ENCODE measurements at regions not wholly inside any gene's neighbourhood (a gene's known extent, or its start where the extent isn't known, plus 50 kb on each side); places are given as distances from the start of the nearest gene placed in this dataset.

DNA sequence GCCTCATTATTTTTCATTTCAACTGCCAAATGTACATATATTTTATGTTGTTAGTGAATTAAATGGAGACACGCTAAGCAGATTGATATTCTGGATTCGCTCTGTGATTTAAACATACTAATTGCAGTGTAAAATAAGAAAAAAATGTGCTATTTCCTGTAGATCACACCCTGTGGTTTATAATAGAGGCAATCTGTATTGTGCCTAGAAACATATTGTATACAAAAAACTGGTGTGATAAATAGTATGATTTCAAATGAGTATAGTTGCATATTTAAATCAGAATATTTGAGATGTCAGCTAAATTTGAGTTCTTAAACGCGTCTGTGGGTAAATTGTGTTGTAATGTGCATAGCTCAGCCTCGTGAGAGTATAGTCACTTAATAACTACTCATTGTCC is 643.9 kb downstream of the TBC1D4 start:
- Histone ChIP-seq H4K20me1 (ENCODE audit: control insufficient read depth, insufficient read depth, low read depth, low read length) (no peaks in the 10 kb centered on the region), H3K27ac (ENCODE audit: low read depth, low read length) (no peak overlapping the region), H3K36me3 (ENCODE audit: control insufficient read depth, low read length) (no peaks in the 10 kb centered on the region), H3K4me1 (ENCODE audit: control insufficient read depth, low read length) (no peaks in the 10 kb centered on the region), H3K9me2 (replicated peaks; ENCODE audit: control insufficient read depth, low read length) (no peaks in the 10 kb centered on the region), H3K79me2 (ENCODE audit: control insufficient read depth, low read length) (no peaks in the 10 kb centered on the region), H3K27me3 (ENCODE audit: control insufficient read depth, low read length) (no peaks in the 10 kb centered on the region), H3K4me2 (ENCODE audit: low read length) (no peak overlapping the region), H3K9me3 (ENCODE audit: control insufficient read depth, insufficient read depth, low read length) (no peaks in the 10 kb centered on the region), H3F3A (ENCODE audit: control insufficient read depth, insufficient read depth) (no peaks in the 10 kb centered on the region), H3K4me3 (ENCODE audit: low read length) (no peak overlapping the region)
- TF ChIP-seq EZH2phosphoT487 (IDR thresholded peaks at IDR 0.05; ENCODE audit: borderline replicate concordance, low read length) = no peak
- TF ChIP-seq, protein P1, sequence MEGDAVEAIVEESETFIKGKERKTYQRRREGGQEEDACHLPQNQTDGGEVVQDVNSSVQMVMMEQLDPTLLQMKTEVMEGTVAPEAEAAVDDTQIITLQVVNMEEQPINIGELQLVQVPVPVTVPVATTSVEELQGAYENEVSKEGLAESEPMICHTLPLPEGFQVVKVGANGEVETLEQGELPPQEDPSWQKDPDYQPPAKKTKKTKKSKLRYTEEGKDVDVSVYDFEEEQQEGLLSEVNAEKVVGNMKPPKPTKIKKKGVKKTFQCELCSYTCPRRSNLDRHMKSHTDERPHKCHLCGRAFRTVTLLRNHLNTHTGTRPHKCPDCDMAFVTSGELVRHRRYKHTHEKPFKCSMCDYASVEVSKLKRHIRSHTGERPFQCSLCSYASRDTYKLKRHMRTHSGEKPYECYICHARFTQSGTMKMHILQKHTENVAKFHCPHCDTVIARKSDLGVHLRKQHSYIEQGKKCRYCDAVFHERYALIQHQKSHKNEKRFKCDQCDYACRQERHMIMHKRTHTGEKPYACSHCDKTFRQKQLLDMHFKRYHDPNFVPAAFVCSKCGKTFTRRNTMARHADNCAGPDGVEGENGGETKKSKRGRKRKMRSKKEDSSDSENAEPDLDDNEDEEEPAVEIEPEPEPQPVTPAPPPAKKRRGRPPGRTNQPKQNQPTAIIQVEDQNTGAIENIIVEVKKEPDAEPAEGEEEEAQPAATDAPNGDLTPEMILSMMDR (IDR thresholded peaks at IDR 0.05; ENCODE audit: low read depth, low read length, poor library complexity, severe bottlenecking) = no peak

DNA sequence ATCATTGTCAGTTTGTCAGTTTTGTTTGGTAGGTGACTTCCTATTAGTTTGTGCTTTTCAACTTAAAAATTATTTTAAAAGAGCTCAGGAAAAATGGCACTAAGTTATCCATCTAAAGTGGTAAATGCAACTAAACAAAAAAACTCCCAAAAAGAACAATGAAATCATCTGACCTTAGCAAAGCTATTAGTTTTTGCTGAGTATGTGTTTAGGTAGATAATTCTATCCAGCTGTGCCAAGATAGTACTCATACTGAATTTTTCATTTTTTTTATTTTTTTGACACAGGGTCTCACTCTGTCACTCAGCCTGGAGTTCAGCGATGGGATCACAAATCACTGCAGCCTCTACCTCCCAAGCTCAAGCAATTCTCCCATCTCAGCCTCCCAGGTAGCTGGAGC is 645.3 kb downstream of the TBC1D4 start:
- H3K4me3 ChIP-seq (ENCODE audit: low read length) = no peak overlapping the region
- H4K20me1 ChIP-seq (ENCODE audit: control insufficient read depth, insufficient read depth, low read depth, low read length) = no peaks in the 10 kb centered on the region
- no peaks in the 10 kb centered on the region for H3K36me3 ChIP-seq (ENCODE audit: control insufficient read depth, low read length)
- H3K27ac ChIP-seq (ENCODE audit: low read depth, low read length) = no peak overlapping the region
- TF ChIP-seq, protein P1 (IDR thresholded peaks at IDR 0.05; ENCODE audit: low read depth, low read length, poor library complexity, severe bottlenecking) = no peak
- no peak for TF ChIP-seq EZH2phosphoT487 (IDR thresholded peaks at IDR 0.05; ENCODE audit: borderline replicate concordance, low read length)
- no peaks in the 10 kb centered on the region for H3K4me1 ChIP-seq (ENCODE audit: control insufficient read depth, low read length)
- no peaks in the 10 kb centered on the region for H3K79me2 ChIP-seq (ENCODE audit: control insufficient read depth, low read length)
- no peak overlapping the region for H3K4me2 ChIP-seq (ENCODE audit: low read length)
- H3K27me3 ChIP-seq (ENCODE audit: control insufficient read depth, low read length) = no peaks in the 10 kb centered on the region
- no peaks in the 10 kb centered on the region for H3K9me2 ChIP-seq (replicated peaks; ENCODE audit: control insufficient read depth, low read length)
- no peaks in the 10 kb centered on the region for H3K9me3 ChIP-seq (ENCODE audit: control insufficient read depth, insufficient read depth, low read length)
- H3F3A ChIP-seq (ENCODE audit: control insufficient read depth, insufficient read depth) = no peaks in the 10 kb centered on the region

DNA sequence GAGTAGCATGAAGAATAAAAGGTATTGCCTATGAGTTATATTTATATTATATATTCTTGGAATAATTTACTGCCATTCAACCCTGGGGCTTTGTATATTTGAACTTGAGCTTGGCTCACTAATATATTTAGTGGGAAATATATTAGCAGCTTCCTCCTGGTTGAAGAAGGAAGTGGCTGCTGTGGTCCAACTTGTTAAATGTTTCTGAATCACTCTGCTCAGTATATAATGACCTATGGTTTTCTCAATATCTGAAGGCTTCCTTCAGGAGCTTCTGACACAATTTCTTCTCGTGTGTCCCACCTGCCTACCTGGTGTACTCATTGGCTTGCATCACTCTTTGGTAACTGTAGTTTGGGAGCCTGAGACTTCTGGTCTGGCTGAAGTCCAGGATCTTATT is 646.4 kb downstream of the TBC1D4 start:
- no peak overlapping the region for H3K4me2 ChIP-seq (ENCODE audit: low read length)
- H4K20me1 ChIP-seq (ENCODE audit: control insufficient read depth, insufficient read depth, low read depth, low read length) = no peaks in the 10 kb centered on the region
- H3K4me3 ChIP-seq (ENCODE audit: low read length) = no peak overlapping the region
- H3K9me2 ChIP-seq (replicated peaks; ENCODE audit: control insufficient read depth, low read length) = no peaks in the 10 kb centered on the region
- TF ChIP-seq, protein P1 (IDR thresholded peaks at IDR 0.05; ENCODE audit: low read depth, low read length, poor library complexity, severe bottlenecking) = no peak
- no peak for TF ChIP-seq EZH2phosphoT487 (IDR thresholded peaks at IDR 0.05; ENCODE audit: borderline replicate concordance, low read length)
- no peaks in the 10 kb centered on the region for H3K9me3 ChIP-seq (ENCODE audit: control insufficient read depth, insufficient read depth, low read length)
- no peaks in the 10 kb centered on the region for H3K36me3 ChIP-seq (ENCODE audit: control insufficient read depth, low read length)
- no peaks in the 10 kb centered on the region for H3K4me1 ChIP-seq (ENCODE audit: control insufficient read depth, low read length)
- no peak overlapping the region for H3K27ac ChIP-seq (ENCODE audit: low read depth, low read length)
- H3K79me2 ChIP-seq (ENCODE audit: control insufficient read depth, low read length) = no peaks in the 10 kb centered on the region
- H3K27me3 ChIP-seq (ENCODE audit: control insufficient read depth, low read length) = no peaks in the 10 kb centered on the region
- no peaks in the 10 kb centered on the region for H3F3A ChIP-seq (ENCODE audit: control insufficient read depth, insufficient read depth)

DNA sequence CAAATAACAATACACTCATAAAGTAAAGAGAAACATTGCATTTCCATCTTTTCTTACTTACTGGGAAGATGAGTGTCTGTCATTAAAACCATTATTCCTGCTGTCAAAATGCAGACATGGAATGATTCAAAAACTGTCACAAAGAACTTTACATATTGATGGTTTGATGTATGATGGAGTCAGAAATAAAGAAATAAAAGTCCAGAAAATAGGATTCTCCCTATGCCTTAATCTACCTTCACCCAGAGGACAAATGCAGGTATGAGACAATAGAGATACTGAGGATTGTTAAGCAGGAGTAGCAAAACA is 656.1 kb downstream of the TBC1D4 start:
- no peak for TF ChIP-seq EZH2phosphoT487 (IDR thresholded peaks at IDR 0.05; ENCODE audit: borderline replicate concordance, low read length)
- TF ChIP-seq, protein P1 (IDR thresholded peaks at IDR 0.05; ENCODE audit: low read depth, low read length, poor library complexity, severe bottlenecking) = no peak
- Histone ChIP-seq H3K9me3 (ENCODE audit: control insufficient read depth, insufficient read depth, low read length) (no peaks in the 10 kb centered on the region), H3F3A (ENCODE audit: control insufficient read depth, insufficient read depth) (no peaks in the 10 kb centered on the region), H3K4me2 (ENCODE audit: low read length) (no peak overlapping the region), H4K20me1 (ENCODE audit: control insufficient read depth, insufficient read depth, low read depth, low read length) (no peaks in the 10 kb centered on the region), H3K4me3 (ENCODE audit: low read length) (no peak overlapping the region), H3K79me2 (ENCODE audit: control insufficient read depth, low read length) (no peaks in the 10 kb centered on the region), H3K27me3 (ENCODE audit: control insufficient read depth, low read length) (no peaks in the 10 kb centered on the region), H3K4me1 (ENCODE audit: control insufficient read depth, low read length) (no peaks in the 10 kb centered on the region), H3K36me3 (ENCODE audit: control insufficient read depth, low read length) (no peaks in the 10 kb centered on the region), H3K27ac (ENCODE audit: low read depth, low read length) (no peak overlapping the region), H3K9me2 (replicated peaks; ENCODE audit: control insufficient read depth, low read length) (no peaks in the 10 kb centered on the region)
